OCI-LY3 (cell line): ENCODE measurements at regions not wholly inside any gene's neighbourhood (a gene's known extent, or its start where the extent isn't known, plus 50 kb on each side); places are given as distances from the start of the nearest gene placed in this dataset.
"Not testable (repeated sequence)": the region's sequence is repeated elsewhere in the genome, so short reads cannot be mapped to it uniquely, and the experiment has no call there.

Experiments
- H2AFZ ChIP-seq: fragments of 200-600, 300-600 bp; shearing (Covaris generic); 2 replicates; pipeline ENCODE4 v1.6.0; 2014; ENCODE audit warnings: antibody characterized with exemption, low read depth, low read length
- H3K27ac ChIP-seq: fragments of 200-600, 300-600 bp; sonication (generic); 2 replicates; pipeline ENCODE4 v1.5.1; 2014; ENCODE audit warnings: mild to moderate bottlenecking, low read length, moderate library complexity, mixed read lengths
- H3K27me3 ChIP-seq: fragments of 200-600, 300-600 bp; sonication (generic); 2 replicates; pipeline ENCODE4 v1.6.1; 2014; ENCODE audit warnings: low read depth, low read length, mixed read lengths
- H3K36me3 ChIP-seq: fragments of 200-600, 300-600 bp; sonication (generic); replicated peaks from 2 replicates; pipeline ENCODE3; 2014; ENCODE audit warnings: low read depth, low read length, mixed read lengths
- H3K4me1 ChIP-seq: fragments of 300-600, 200-600 bp; sonication (generic); 2 replicates; pipeline ENCODE4 v1.6.1; 2014; ENCODE audit warnings: low read length, mixed read lengths
- H3K4me2 ChIP-seq: fragments of 200-600, 300-600 bp; sonication (generic); 2 replicates; pipeline ENCODE4 v1.6.1; 2014; ENCODE audit warnings: low read length, mixed read lengths
- H3K4me3 ChIP-seq: fragments of 300-600, 200-600 bp; sonication (generic); 2 replicates; pipeline ENCODE4 v1.5.1; 2014; ENCODE audit warnings: antibody characterized with exemption, mild to moderate bottlenecking, low read length, moderate library complexity
- H3K79me2 ChIP-seq: fragments of 300-600, 200-600 bp; shearing (Covaris generic); 2 replicates; pipeline ENCODE4 v1.6.1; 2014; ENCODE audit warnings: mild to moderate bottlenecking, low read length, mixed read lengths
- H3K9ac ChIP-seq: fragments of 300-600, 200-600 bp; shearing (Covaris generic); 2 replicates; pipeline ENCODE4 v1.6.0; 2014; ENCODE audit warnings: mild to moderate bottlenecking, low read length, moderate library complexity
- H3K9me3 ChIP-seq: fragments of 200-600, 300-600 bp; shearing (Covaris generic); 2 replicates; pipeline ENCODE4 v1.6.1; 2014; ENCODE audit warnings: low read length, mixed read lengths; ENCODE audit not compliant: insufficient read depth
- H4K20me1 ChIP-seq: fragments of 200-600, 300-600 bp; sonication (generic); 2 replicates; pipeline ENCODE4 v1.6.1; 2016; ENCODE audit warnings: low read length, mixed read lengths; ENCODE audit not compliant: insufficient read depth
- CTCF ChIP-seq: fragments of 200-600, 300-600 bp; sonication (generic); IDR thresholded peaks from 2 replicates; pipeline ENCODE4 v1.5.1; 2014; ENCODE audit warnings: antibody characterized with exemption, low read length, low read depth
- EZH2phosphoT487 ChIP-seq: fragments of 200-600 bp; shearing (Covaris generic); IDR thresholded peaks from 2 replicates; pipeline ENCODE4 v1.6.1; 2018; ENCODE audit warnings: antibody characterized with exemption, mixed run types, low read depth

GRCh38 chr4:1568855-1569460 lies 115.2 kb downstream of the FAM53A start:
- TF ChIP-seq EZH2phosphoT487 (no peak), CTCF (no peak)
- Histone ChIP-seq H3K27ac (no peak overlapping the region), H3K36me3 (no peaks in the 10 kb centered on the region), H3K4me3 (no peak overlapping the region), H3K4me2 (no peak overlapping the region), H3K79me2 (no peaks in the 10 kb centered on the region), H4K20me1 (no peaks in the 10 kb centered on the region), H2AFZ (no peak overlapping the region), H3K9ac (no peak overlapping the region), H3K27me3 (no peaks in the 10 kb centered on the region), H3K4me1 (no peaks in the 10 kb centered on the region), H3K9me3 (no peaks in the 10 kb centered on the region)

DNA sequence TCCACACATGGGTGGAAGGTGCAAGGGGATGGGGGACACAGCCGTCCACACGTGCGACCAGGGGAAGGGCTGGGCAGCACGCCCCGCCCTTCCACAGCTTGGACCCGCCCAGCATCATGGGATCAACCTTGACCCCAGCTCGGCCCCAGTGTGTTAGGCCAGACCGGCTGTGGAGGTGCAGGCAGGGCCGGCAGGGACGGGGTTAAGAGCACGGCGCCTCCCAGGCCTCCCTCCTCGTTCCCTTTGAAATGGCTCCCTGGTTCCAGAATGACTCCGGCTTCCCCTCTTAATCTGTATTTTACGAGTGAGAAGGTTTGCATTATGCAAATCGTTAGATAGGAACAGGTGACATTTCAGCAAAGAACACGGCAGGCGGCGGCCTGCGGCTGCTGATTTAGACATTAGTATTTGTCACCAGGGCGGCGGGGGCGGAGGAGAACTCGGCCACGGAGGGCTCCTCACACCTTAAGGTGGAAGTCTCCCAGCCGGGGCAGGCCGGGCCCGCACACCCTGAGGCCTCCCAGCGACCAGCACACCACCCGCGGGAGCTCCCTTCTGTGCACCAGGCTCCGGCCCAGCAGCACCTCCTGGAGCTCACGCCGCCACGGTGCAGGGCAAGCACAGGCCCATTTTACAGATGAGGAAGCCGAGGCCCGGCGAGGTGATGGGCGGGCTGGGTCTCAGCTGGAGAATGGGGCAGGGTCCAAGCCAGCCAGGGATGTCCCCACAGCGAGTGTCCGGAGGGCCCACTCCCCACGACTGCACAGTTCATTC lies 116.1 kb downstream of the FAM53A start:
- H3K4me1 ChIP-seq, result no peaks in the 10 kb centered on the region

GRCh38 chr4:1567519-1567807 lies 116.7 kb downstream of the FAM53A start:
- H3K27me3 ChIP-seq, result no peaks in the 10 kb centered on the region
- no peak overlapping the region for H3K27ac ChIP-seq
- no peaks in the 10 kb centered on the region for H3K4me1 ChIP-seq
- no peaks in the 10 kb centered on the region for H3K36me3 ChIP-seq
- no peak overlapping the region for H3K4me2 ChIP-seq
- no peaks in the 10 kb centered on the region for H3K79me2 ChIP-seq
- no peak overlapping the region for H2AFZ ChIP-seq
- TF ChIP-seq CTCF, result no peak
- H4K20me1 ChIP-seq, result no peaks in the 10 kb centered on the region
- H3K9ac ChIP-seq, result no peak overlapping the region
- H3K9me3 ChIP-seq, result no peaks in the 10 kb centered on the region
- H3K4me3 ChIP-seq, result no peak overlapping the region

More for the DNA sequence above, 116.1 kb downstream of the FAM53A start:
- H3K4me3 ChIP-seq, result no peak overlapping the region
- H3K36me3 ChIP-seq, result no peaks in the 10 kb centered on the region
- no peak overlapping the region for H3K4me2 ChIP-seq
- no peak overlapping the region for H3K27ac ChIP-seq
- H3K27me3 ChIP-seq, result no peaks in the 10 kb centered on the region
- no peak overlapping the region for H2AFZ ChIP-seq
- no peaks in the 10 kb centered on the region for H4K20me1 ChIP-seq
- TF ChIP-seq CTCF (no peak), EZH2phosphoT487 (no peak)
- no peaks in the 10 kb centered on the region for H3K79me2 ChIP-seq
- H3K9ac ChIP-seq, result no peak overlapping the region
- H3K9me3 ChIP-seq, result no peaks in the 10 kb centered on the region

GRCh38 chr4:1566838-1567518 lies 117.1 kb downstream of the FAM53A start:
- Histone ChIP-seq H4K20me1 (no peaks in the 10 kb centered on the region), H2AFZ (no peak overlapping the region), H3K27me3 (no peaks in the 10 kb centered on the region), H3K36me3 (no peaks in the 10 kb centered on the region), H3K4me1 (no peaks in the 10 kb centered on the region), H3K9me3 (no peaks in the 10 kb centered on the region), H3K4me2 (no peak overlapping the region), H3K79me2 (no peaks in the 10 kb centered on the region), H3K9ac (no peak overlapping the region), H3K27ac (no peak overlapping the region), H3K4me3 (no peak overlapping the region)
- TF ChIP-seq CTCF (no peak), EZH2phosphoT487 (no peak)

DNA sequence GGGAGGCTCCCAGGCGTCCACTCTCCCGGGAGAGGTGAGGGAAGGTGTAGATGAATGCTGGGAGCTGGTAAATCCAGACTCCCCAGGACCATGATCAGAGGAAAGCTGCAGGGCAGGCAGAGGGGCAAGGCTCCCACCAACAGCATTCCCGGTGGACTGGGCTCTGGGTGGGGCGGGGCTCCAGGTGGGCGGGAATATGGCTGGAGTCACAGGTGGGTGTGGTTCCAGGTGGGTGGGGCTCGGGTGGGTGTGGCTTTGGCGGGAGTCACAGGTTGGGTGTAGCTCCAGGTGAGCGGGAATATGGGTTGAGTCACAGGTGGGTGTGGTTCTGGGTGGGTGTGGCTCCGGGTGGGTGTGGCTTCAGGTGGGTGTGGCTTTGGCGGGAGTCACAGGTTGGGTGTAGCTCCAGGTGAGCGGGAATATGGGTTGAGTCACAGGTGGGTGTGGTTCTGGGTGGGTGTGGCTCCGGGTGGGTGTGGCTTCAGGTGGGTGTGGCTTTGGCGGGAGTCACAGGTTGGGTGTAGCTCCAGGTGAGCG lies 117.7 kb downstream of the FAM53A start:
- not testable (repeated sequence) for H4K20me1 ChIP-seq, H2AFZ ChIP-seq, H3K9me3 ChIP-seq, H3K4me2 ChIP-seq, H3K36me3 ChIP-seq, H3K4me1 ChIP-seq, H3K27ac ChIP-seq, H3K79me2 ChIP-seq, H3K4me3 ChIP-seq, H3K9ac ChIP-seq, H3K27me3 ChIP-seq
